Epithelial cell of esophagus (primary cell): ENCODE measurements at regions not wholly inside any gene's neighbourhood (a gene's known extent, or its start where the extent isn't known, plus 50 kb on each side); places are given as distances from the start of the nearest gene placed in this dataset.
A peak's percentile ranks its signal among the peaks of the same experiment; 100 is the strongest.

ENCODE experiments used
- DNase-seq: peaks from one replicate; pipeline ENCODE4 v3.0.0; 2010; ENCODE audit warnings: low read depth
- H3K4me3 ChIP-seq: 2 replicates; pipeline ENCODE4 v1.5.1; 2011; ENCODE audit warnings: mild to moderate bottlenecking, low read length, control low read depth
- TF ChIP-seq, protein P1 (sequence below): IDR thresholded peaks from 2 replicates; pipeline ENCODE4 v1.5.1; 2011; ENCODE audit warnings: low read depth, mild to moderate bottlenecking, low read length, control low read depth, inconsistent platforms; ENCODE audit not compliant: insufficient read depth; ENCODE audit errors: missing control alignments

DNA sequence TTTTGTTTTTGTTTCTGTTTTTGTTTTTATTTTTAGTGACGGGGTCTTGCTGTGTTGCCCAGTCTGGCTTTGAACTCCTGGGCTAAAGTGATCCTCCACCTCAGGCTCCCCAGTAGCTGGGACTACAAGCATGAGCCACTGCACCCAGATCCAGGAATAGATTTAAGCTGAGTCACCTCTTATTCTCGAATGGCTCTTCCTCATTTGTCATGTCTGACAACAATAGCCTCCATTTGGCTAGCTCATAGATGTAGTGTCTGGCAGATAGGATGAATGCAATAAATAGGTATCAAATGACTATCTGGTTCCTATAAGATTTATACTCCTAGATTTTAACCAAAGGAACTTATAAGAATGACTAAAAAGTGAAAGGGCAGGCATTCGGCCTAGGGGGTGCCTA, 172.9 kb downstream of the TMEM26 start:
- no peak overlapping the region for H3K4me3 ChIP-seq
- TF ChIP-seq, protein P1, sequence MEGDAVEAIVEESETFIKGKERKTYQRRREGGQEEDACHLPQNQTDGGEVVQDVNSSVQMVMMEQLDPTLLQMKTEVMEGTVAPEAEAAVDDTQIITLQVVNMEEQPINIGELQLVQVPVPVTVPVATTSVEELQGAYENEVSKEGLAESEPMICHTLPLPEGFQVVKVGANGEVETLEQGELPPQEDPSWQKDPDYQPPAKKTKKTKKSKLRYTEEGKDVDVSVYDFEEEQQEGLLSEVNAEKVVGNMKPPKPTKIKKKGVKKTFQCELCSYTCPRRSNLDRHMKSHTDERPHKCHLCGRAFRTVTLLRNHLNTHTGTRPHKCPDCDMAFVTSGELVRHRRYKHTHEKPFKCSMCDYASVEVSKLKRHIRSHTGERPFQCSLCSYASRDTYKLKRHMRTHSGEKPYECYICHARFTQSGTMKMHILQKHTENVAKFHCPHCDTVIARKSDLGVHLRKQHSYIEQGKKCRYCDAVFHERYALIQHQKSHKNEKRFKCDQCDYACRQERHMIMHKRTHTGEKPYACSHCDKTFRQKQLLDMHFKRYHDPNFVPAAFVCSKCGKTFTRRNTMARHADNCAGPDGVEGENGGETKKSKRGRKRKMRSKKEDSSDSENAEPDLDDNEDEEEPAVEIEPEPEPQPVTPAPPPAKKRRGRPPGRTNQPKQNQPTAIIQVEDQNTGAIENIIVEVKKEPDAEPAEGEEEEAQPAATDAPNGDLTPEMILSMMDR: no peak
- DNase-seq: peak; percentile 76

DNA sequence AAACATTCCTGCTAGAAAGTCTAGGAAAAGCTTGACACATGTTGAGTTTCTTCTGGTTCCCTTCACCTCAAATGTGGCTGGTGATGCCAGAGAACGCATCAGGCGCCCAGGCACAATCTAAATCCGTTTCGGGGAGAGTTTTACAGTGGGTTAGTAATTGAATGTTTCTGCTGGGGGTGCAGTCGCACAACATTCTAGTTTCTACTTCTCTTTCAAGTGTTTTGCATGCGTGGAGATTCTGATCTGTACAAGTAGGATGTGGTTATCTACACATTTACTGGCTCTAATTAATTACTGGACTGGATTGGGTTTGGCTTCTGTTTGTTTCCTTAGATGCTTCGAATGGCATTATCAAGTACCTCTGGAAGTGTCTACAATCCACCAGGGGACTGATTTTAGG, 173.8 kb downstream of the TMEM26 start:
- no peak overlapping the region for H3K4me3 ChIP-seq
- TF ChIP-seq, protein P1: no peak
- DNase-seq: no peak

DNA sequence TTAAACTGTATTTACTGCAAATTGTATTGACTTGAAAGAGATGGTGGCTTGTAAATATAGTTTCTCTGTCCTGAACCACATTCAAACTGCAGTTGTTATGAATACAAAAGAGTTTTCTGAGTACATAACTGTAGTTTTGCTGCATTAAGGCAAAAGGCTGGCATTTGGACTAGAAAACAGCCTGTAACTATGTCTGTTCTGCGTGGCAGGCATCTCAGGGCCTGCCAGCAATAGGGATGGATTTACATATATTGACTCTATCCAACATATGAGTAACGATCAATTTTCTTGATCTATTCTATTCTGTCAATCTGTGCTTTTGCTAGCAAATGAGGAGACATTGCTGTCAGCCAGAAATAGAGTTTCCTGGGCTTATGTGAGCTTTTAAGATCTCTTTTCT, 174.6 kb downstream of the TMEM26 start:
- H3K4me3 ChIP-seq: no peak overlapping the region
- TF ChIP-seq, protein P1: no peak
- DNase-seq: no peak

DNA sequence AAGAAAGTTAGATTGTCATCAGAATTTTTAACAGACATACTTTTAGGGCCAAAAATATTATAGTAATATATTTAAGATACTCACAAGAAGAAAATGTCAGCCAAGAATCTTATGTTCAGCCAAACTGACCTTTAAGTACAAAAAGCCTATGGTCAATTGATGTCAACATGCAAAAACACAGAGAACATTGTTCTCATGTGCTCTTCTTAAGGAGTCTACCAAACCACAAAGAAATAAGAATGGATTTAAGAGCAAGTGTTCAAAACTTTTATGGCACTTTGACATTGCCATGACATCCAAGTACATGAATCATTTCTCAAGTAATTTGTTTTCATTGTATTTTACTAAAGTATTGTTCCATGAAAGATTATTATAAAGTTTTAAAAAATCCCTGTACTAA, 180.4 kb downstream of the TMEM26 start:
- H3K4me3 ChIP-seq: no peak overlapping the region
- TF ChIP-seq, protein P1: no peak
- no peak for DNase-seq

DNA sequence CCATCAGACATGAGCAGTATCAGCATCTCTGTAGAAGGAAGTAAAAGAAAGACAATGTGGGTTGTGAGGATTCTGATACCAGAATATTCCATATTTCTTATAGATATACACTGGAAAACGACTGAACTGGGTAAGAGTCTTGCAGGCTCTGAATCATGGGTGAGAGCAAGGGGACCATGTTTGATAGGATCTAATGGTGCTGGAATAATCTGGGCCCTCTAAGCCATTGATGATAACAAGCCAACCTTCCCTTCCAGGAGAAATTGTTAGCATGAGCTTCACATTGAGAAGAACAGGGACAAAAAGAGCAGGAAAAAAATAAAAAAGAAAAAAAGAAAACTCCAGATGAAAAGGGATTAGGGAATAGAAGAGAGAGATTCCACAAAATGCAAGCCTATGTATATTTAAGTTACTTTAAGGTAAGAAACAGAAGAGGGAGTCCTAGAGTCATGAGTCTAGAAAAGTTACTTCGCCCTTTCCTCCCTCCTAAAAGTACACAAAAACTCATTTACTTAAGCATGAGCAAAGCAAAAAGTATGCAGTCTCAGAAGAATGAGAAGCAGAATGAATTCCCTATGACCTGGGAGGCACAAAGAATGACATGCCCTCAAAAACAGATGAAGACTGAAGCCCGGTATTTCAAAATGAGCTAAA, 181.9 kb downstream of the TMEM26 start:
- DNase-seq: peak; percentile 74
- H3K4me3 ChIP-seq: no peak overlapping the region
- TF ChIP-seq, protein P1: peak; percentile 30

DNA sequence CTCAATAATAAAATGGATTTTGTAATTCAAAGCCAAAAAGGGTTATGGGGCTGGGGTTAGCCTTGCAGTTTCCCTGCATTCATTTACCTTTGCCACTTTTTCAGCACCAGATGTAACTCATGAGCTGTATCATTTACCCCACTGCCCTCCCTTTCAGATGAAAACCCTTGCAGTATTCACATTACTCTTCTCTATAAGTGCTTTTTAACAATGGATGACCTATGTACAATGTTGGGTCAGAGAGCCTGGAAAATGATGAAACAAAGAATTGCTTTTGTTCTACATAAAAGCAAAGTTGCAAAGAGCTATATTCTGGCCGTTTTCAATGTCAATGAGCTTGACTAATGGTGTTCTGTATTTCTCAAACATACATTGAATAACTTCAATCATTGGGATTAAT, 189.7 kb downstream of the TMEM26 start:
- no peak for DNase-seq
- TF ChIP-seq, protein P1: no peak
- H3K4me3 ChIP-seq: no peak overlapping the region

DNA sequence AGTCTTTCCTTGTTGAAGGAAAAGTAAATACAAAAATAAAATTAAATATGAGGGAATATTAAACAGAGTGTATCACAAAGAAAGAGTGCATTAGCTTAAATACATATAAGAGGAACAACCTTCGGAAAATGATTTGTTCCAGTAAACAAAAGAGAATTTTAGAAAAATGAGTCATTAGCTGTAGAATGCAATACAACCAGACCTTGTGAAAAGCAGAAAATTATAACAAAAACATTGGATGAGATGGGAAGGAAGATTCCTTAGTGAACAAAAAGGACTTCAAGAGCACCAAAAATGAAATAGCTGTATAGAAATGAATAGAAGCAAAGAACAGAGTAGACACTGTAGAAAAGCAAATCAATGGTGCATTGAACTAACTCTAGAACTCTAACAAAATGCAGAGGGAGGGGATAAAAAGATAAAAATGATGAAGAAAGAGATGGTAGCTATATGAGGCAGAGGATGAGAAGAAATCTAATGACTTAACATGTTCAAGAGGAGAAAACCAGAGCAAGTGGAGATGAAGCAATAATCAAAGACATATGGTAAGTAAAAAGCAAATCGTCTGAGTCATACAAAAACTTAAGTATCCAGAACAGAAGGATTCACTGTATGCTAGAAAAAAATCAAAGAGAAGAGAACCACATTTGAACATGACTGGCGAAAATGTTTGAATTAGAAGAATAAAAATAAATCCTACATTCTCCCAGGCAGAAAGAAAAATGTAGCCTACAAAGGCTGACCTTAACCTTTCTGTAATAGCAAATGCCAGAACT, 190.5 kb downstream of the TMEM26 start:
- H3K4me3 ChIP-seq: no peak overlapping the region
- TF ChIP-seq, protein P1: no peak
- peak; percentile 10 for DNase-seq
